C4-2B (cell line): ENCODE measurements at regions not wholly inside any gene's neighbourhood (a gene's known extent, or its start where the extent isn't known, plus 50 kb on each side); places are given as distances from the start of the nearest gene placed in this dataset.
"Not testable (repeated sequence)": the region's sequence is repeated elsewhere in the genome, so short reads cannot be mapped to it uniquely, and the experiment has no call there.

Source experiments
- ZFX ChIP-seq: fragments of 450-650 bp; IDR thresholded peaks from 2 replicates; pipeline ENCODE4 v1.6.1; 2017
- TF ChIP-seq, protein P1 (sequence below): fragments of 450-650 bp; conservative IDR thresholded peaks from 2 replicates; pipeline ENCODE4 v1.5.1; 2017; ENCODE audit warnings: mild to moderate bottlenecking

DNA sequence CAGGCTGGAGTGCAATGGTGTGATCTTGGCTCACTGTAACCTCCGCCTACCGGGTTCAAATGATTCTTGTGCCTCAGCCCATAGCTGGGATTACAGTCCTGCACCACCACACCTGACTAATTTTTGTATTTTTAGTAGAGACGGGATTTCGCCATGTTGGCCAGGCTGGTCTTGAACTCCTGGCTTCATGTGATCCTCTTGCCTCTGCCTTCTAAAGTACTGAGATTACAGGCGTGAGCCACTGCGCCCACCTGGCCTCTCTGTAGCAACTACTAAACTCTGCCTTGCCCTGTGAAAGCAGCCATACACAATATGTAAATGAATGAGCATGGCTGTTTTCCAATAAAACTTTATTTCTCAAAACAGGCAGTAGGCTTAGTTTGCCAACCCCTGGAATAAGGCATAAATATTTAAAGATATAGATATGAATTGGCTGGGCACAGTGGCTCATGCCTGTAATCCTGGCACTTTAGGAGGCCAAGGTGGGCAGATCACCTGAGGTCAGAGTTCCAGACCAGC lies 127.9 kb upstream of the ZNF217 start:
- TF ChIP-seq, protein P1, sequence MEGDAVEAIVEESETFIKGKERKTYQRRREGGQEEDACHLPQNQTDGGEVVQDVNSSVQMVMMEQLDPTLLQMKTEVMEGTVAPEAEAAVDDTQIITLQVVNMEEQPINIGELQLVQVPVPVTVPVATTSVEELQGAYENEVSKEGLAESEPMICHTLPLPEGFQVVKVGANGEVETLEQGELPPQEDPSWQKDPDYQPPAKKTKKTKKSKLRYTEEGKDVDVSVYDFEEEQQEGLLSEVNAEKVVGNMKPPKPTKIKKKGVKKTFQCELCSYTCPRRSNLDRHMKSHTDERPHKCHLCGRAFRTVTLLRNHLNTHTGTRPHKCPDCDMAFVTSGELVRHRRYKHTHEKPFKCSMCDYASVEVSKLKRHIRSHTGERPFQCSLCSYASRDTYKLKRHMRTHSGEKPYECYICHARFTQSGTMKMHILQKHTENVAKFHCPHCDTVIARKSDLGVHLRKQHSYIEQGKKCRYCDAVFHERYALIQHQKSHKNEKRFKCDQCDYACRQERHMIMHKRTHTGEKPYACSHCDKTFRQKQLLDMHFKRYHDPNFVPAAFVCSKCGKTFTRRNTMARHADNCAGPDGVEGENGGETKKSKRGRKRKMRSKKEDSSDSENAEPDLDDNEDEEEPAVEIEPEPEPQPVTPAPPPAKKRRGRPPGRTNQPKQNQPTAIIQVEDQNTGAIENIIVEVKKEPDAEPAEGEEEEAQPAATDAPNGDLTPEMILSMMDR: not testable (repeated sequence)
- not testable (repeated sequence) for TF ChIP-seq ZFX
